ENCODE measurements at regions not wholly inside any gene's neighbourhood (a gene's known extent, or its start where the extent isn't known, plus 50 kb on each side); places are given as distances from the start of the nearest gene placed in this dataset.

- no peak for TF ChIP-seq POLR2A (IDR thresholded peaks at IDR 0.05; ENCODE audit: borderline replicate concordance, extremely low read depth, insufficient read depth, insufficient read length)
- no peak for TF ChIP-seq CTCF (IDR thresholded peaks at IDR 0.05 in 2 of 3, conservative IDR thresholded peaks at IDR 0.05 in 1 of 3; ENCODE audit: borderline replicate concordance in 1 of 3, insufficient read depth in 1 of 3, low read depth in 2 of 3, low read length in 2 of 3)
- TF ChIP-seq EZH2phosphoT487 (IDR thresholded peaks at IDR 0.05; ENCODE audit: borderline replicate concordance): no peak
- TF ChIP-seq POLR2AphosphoS5 (IDR thresholded peaks at IDR 0.05; ENCODE audit: low read depth, low read length): no peak
- TF ChIP-seq REST (IDR thresholded peaks at IDR 0.05; ENCODE audit: low read depth): no peak
- no peak for TF ChIP-seq SRF (IDR thresholded peaks at IDR 0.05; ENCODE audit: low read depth)
- no peak for TF ChIP-seq YY1 (IDR thresholded peaks at IDR 0.05; ENCODE audit: extremely low read depth, insufficient replicate concordance, low read depth, low read length)
- TF ChIP-seq JUND (IDR thresholded peaks at IDR 0.05): no peak
- TF ChIP-seq EZH2 (IDR thresholded peaks at IDR 0.05): no peak
- no peak for TF ChIP-seq ZFX (IDR thresholded peaks at IDR 0.05)
- TF ChIP-seq ZNF274 (IDR thresholded peaks at IDR 0.05; ENCODE audit: low read depth, low read length): no peak
- no peak for TF ChIP-seq MAX (IDR thresholded peaks at IDR 0.05)
- TF ChIP-seq CEBPB (IDR thresholded peaks at IDR 0.05; ENCODE audit: low read depth): no peak
- no peak for TF ChIP-seq SIN3A (IDR thresholded peaks at IDR 0.05; ENCODE audit: low read depth)
Observed at GRCh38 chr13:72622546-72622945, 104.9 kb downstream of the MZT1 start.
